Ectodermal cell (in vitro differentiated cells): ENCODE measurements at regions not wholly inside any gene's neighbourhood (a gene's known extent, or its start where the extent isn't known, plus 50 kb on each side); places are given as distances from the start of the nearest gene placed in this dataset.
"Not testable (repeated sequence)": the region's sequence is repeated elsewhere in the genome, so short reads cannot be mapped to it uniquely, and the experiment has no call there.

Experiments used
- H3K27ac ChIP-seq: 2 replicates; pipeline ENCODE4 v1.7.0; 2013; ENCODE audit warnings: mild to moderate bottlenecking, low read depth, low read length; ENCODE audit not compliant: insufficient read depth, poor library complexity, severe bottlenecking
- H3K27me3 ChIP-seq: 2 replicates; pipeline ENCODE4 v1.7.0; 2013; ENCODE audit warnings: mild to moderate bottlenecking, low read length; ENCODE audit not compliant: insufficient read depth, control insufficient read depth, poor library complexity, severe bottlenecking
- H3K36me3 ChIP-seq: one replicate; pipeline ENCODE4 v1.7.0; 2013; ENCODE audit warnings: low read length; ENCODE audit not compliant: control insufficient read depth, insufficient read depth
- H3K4me1 ChIP-seq: one replicate; pipeline ENCODE4 v1.7.0; 2013; ENCODE audit warnings: low read length; ENCODE audit not compliant: control insufficient read depth, insufficient read depth
- H3K4me3 ChIP-seq: 2 replicates; pipeline ENCODE4 v1.7.0; 2013; ENCODE audit warnings: low read depth, low read length, control low read depth; ENCODE audit not compliant: insufficient read depth
- H3K9me3 ChIP-seq: 2 replicates; pipeline ENCODE4 v1.7.0; 2013; ENCODE audit warnings: mild to moderate bottlenecking, low read length, moderate library complexity; ENCODE audit not compliant: control insufficient read depth
- WGBS, 2 experiments: methylation state at CpG; one replicate each; pipeline ENCODE4 v1.1.7; 2013; ENCODE audit warnings: missing lambda C conversion rate in 2 of 2; 5-methylcytosine and 5-hydroxymethylcytosine counted together

DNA sequence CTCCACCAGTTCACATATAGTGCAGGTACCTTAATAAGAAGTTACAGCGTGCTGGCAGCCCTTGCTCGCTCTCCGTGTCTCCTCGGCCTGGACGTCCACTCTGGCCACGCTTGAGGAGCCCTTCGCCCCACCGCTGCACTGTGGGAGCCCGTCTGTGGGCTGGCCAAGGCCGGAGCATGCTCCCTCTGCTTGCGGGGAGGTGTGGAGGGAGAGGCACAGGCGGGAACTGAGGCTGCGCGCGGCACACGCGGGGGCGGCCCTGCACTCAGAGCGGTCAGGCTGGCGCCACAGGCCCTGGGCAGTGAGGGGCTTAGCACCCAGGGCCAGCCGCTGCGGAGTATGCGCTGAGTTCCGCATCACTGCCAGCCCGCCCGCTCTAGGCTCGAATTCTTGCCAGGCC lies 1988.6 kb downstream of the FOXD4L5 start:
- not testable (repeated sequence) for H3K27ac ChIP-seq, H3K4me3 ChIP-seq, H3K27me3 ChIP-seq, H3K9me3 ChIP-seq, H3K4me1 ChIP-seq, H3K36me3 ChIP-seq
- 89% methylated on average over 7 of the region's 27 CpGs; no CpG with 5 or more reads in 1 of the 2 experiments for WGBS, 2 experiments

- H3K9me3 ChIP-seq, H3K27me3 ChIP-seq, H3K36me3 ChIP-seq, H3K27ac ChIP-seq, H3K4me3 ChIP-seq, H3K4me1 ChIP-seq: not testable (repeated sequence)
- WGBS, 2 experiments = 54 to 70% methylated on average over 1 of the region's 1 CpG
These were observed 1995.0 kb downstream of the FOXD4L5 start for GRCh38 chr9:63289971-63290370.
